NCI-H226 (cell line): ENCODE measurements at regions not wholly inside any gene's neighbourhood (a gene's known extent, or its start where the extent isn't known, plus 50 kb on each side); places are given as distances from the start of the nearest gene placed in this dataset.
"Not testable (repeated sequence)": the region's sequence is repeated elsewhere in the genome, so short reads cannot be mapped to it uniquely, and the experiment has no call there.

Experiments
- DNase-seq: peaks from one replicate; pipeline ENCODE4 v3.0.0-alpha.2; 2015

GRCh38 chr13:69649063-69649392, 458.6 kb upstream of the ATXN8OS start:
- no peak for DNase-seq

DNA sequence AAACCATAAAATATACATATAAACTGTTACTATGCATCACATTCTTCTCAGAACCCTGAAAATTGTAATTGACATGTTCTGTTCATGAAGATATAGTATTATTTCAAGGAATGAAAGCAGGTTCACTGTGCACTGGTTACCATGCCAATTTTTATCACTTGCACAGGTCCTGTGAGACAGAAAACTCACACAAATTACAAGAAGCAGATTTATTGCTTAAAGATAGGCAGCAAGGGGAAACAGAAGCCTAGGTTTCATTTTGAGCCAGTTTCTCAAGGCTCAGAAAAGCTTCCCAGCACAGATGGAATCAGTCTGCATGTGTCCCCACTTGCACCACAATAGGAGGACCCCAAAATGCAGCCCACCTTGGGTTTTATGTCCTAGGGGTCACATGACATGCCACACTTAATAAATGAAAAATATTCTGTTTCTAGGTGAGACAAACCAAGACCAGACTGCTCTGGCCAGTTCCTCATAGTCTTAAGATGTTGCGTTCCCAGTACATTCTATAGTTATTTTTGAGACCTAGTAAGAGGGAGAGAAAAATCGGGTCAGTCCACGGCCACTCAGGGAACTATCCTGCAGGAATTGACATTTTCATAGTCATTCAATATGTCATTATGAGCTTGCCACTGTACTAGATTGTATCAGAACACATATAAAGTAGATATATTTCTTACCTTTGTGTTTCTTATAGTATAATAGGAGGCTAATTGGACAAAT, 459.1 kb upstream of the ATXN8OS start:
- DNase-seq: no peak

GRCh38 chr13:69644447-69644846, 463.2 kb upstream of the ATXN8OS start:
- no peak for DNase-seq

GRCh38 chr13:69641773-69642172, 465.9 kb upstream of the ATXN8OS start:
- no peak for DNase-seq

- DNase-seq: no peak
These were observed 474.6 kb upstream of the ATXN8OS start for GRCh38 chr13:69633044-69633443.

DNA sequence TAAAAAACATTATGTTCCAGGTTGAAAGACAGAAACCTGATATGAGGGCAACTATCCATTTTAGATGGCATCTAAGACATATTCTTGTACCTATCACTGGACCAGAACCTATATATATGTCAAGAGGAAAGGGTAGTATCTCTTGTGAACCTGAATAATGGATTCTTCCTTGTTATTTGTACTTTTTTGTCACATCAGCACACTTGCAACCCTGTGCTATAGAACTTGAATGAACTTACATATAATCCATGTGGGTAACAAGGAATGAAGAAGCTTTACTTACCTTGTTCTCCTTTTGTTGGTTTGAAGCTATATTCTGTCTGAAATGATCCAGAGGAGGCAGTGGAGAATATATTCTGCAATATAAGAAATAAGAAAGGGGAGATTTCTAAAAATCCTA, 483.7 kb upstream of the ATXN8OS start:
- no peak for DNase-seq

GRCh38 chr13:69619651-69620050, 488.0 kb upstream of the ATXN8OS start:
- no peak for DNase-seq

GRCh38 chr13:69618838-69619237, 488.8 kb upstream of the ATXN8OS start:
- DNase-seq: no peak

- DNase-seq: no peak
These were observed 489.2 kb upstream of the ATXN8OS start for GRCh38 chr13:69618393-69618792.

- DNase-seq: no peak
These were observed 490.0 kb upstream of the ATXN8OS start for GRCh38 chr13:69617587-69617986.

DNA sequence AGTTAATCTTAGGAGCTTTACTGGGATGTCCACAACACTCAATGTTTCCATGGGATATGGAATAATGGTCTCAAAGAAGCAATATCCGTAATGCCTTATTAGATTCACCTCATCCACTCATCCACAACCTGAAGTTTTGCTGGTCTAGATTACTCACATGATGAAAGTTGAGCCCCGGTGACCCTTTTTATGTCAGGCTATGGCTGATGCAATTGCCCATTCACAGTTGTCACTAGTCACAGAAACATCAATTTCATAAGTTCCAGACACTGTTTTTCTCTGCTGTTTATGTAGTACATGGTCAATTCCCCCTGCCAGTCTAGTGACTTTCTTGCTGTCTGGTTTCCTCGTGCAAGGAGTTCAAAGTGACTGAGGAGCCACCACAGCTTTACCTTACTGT, 491.2 kb upstream of the ATXN8OS start:
- no peak for DNase-seq

GRCh38 chr13:69615055-69615454, 492.6 kb upstream of the ATXN8OS start:
- DNase-seq: not testable (repeated sequence)

GRCh38 chr13:69604698-69605097, 502.9 kb upstream of the ATXN8OS start:
- DNase-seq: no peak

GRCh38 chr13:69603144-69603853, 504.3 kb upstream of the ATXN8OS start:
- DNase-seq: no peak

- no peak for DNase-seq
These were observed 506.0 kb upstream of the ATXN8OS start for GRCh38 chr13:69601661-69602060.

DNA sequence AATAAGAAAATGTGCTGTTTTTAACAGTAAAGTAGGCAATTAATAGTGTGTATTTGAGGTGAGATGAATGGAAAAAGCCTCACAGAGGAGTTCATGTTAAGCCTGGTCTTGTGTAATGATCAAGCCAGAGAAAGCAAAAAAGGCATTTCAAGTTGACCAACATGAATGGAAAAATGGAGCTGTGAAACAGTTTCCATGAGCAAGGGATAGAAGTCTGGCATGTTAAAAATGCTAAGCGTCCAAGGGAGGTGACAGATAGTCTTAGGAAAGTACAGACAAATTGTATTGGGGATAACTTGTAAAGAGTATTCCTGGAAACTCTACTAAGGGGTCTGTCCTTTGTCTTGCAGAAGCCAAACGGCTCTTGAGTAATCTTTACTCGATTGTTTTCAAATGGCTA, 506.8 kb upstream of the ATXN8OS start:
- no peak for DNase-seq

GRCh38 chr13:69597088-69597487, 510.5 kb upstream of the ATXN8OS start:
- DNase-seq: no peak

DNA sequence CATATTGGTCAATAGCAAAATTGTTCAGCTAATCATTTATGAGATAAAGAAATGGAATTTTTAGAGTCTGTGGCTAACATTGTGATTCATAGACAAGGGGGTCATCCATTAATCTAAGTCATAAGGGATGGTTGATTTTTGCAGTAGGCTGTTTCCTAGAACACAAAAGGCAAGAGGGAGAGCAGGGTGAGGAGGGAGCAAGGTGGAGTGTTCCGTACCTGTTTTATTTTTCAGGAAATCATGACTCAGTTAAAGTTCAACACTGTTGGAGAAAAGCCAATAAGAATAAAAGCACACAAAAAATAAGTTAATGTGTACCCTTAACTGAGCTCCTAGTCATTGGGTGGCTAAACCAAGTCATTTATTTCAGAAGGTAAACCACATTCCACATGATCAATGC, 512.4 kb upstream of the ATXN8OS start:
- no peak for DNase-seq

DNA sequence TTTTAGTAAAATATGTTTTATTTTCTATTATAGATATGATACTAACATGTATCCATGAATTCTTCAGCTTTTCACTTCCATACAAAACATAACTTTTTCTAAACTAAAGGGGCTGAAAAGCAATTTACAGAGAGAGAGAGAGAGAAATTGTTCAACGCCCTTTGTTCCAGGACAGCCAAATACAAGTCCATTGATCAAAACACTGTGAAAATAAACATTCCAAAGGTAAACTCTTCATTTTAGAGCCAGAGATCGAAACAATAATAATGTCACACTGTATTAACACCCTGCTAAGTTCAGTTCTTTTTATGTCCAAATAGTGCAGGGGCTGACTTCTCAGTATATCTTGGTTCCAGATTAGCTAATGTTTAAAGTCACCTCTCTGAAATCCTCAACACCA, 516.2 kb upstream of the ATXN8OS start:
- no peak for DNase-seq

- no peak for DNase-seq
These were observed 517.9 kb upstream of the ATXN8OS start for GRCh38 chr13:69589531-69590235.

GRCh38 chr13:69585656-69586055, 522.0 kb upstream of the ATXN8OS start:
- no peak for DNase-seq

GRCh38 chr13:69580255-69580654, 527.4 kb upstream of the ATXN8OS start:
- no peak for DNase-seq

GRCh38 chr13:69579351-69579750, 528.3 kb upstream of the ATXN8OS start:
- DNase-seq: no peak
